HepG2 (cell line): ENCODE measurements at regions not wholly inside any gene's neighbourhood (a gene's known extent, or its start where the extent isn't known, plus 50 kb on each side); places are given as distances from the start of the nearest gene placed in this dataset.

Experiments used
- ATAC-seq: fragments of 200-7000 bp; cut with Tn5 transposase; 3 replicates; pipeline ENCODE4 v1.9.1; 2020; ENCODE audit warnings: mild to moderate bottlenecking, moderate library complexity
- BruUV-seq: library from RNA; stranded (reverse); fragments of 400-500 nt; replicated peaks from 2 replicates; lab custom pipeline; 2021; lab: Mats Ljungman, UMichigan
- CTCF ChIA-PET: fragments of 300-600 bp; formaldehyde crosslinking; extraction: SDS; loops from one replicate; lab custom pipeline; 2021; ENCODE audit warnings: low total read pairs, inconsistent platforms, low intra/inter-chr PET ratio; lab: Yijun Ruan, JAX
- POLR2A ChIA-PET: fragments of 350-600 bp; sonication (Branson Sonifier 250); formaldehyde crosslinking; loops from one replicate; lab custom pipeline; 2020; ENCODE audit warnings: antibody characterized with exemption, inconsistent platforms; lab: Yijun Ruan, JAX
- DNase-seq: peaks from one replicate; pipeline ENCODE4 v3.0.0-alpha.2; 2015; ENCODE audit warnings: low spot score
- FAIRE-seq: peaks from 3 replicates; lab custom pipeline; 2011; peaks lifted over from hg19 to GRCh38; lab: Jason Lieb, UNC
- H2AFZ ChIP-seq: one replicate; pipeline ENCODE4 v1.6.1; 2011; ENCODE audit warnings: low read length, inconsistent platforms
- H3K27ac ChIP-seq: fragments of 300-600 bp; 3 replicates; pipeline ENCODE4 v1.8.0; 2011; ENCODE audit warnings: mixed run types, mild to moderate bottlenecking, mixed read lengths, low read length, inconsistent platforms; ENCODE audit not compliant: insufficient read depth; ENCODE audit errors: extremely low read length
- H3K27me3 ChIP-seq, 2 experiments: fragments of 200-600 bp in 1 of 2; 2 replicates in 1 of 2; 3 replicates in 1 of 2; pipeline versions ENCODE4 v1.6.0 to v1.8.0; 2011; ENCODE audit warnings: low read length in 2 of 2, mild to moderate bottlenecking in 2 of 2, moderate library complexity in 2 of 2, inconsistent platforms in 1 of 2; ENCODE audit not compliant: insufficient read depth in 2 of 2, control insufficient read depth in 1 of 2
- H3K36me3 ChIP-seq, 2 experiments: fragments of 200-600 bp in 1 of 2; replicated peaks in 1 of 2; 2 replicates in 1 of 2; 3 replicates in 1 of 2; pipeline versions ENCODE4 v1.5.1 to v1.8.0; 2011; ENCODE audit warnings: low read length in 2 of 2, inconsistent platforms in 1 of 2; ENCODE audit not compliant: insufficient read depth in 2 of 2, control insufficient read depth in 1 of 2
- H3K4me1 ChIP-seq: 2 replicates; pipeline ENCODE4 v1.5.1; 2012; ENCODE audit warnings: low read length, inconsistent platforms; ENCODE audit not compliant: insufficient read depth
- H3K4me2 ChIP-seq: 2 replicates; pipeline ENCODE4 v1.6.0; 2011; ENCODE audit warnings: low read depth, low read length, inconsistent platforms
- H3K4me3 ChIP-seq, 3 experiments: fragments of 200-600 bp in 1 of 3; sonication (generic), shearing (Covaris generic) in 1 of 3; replicated peaks in 1 of 3; 2 replicates each; pipeline ENCODE4 v1.5.1; 2011 to 2016; ENCODE audit warnings: low read length in 3 of 3, inconsistent platforms in 2 of 3, low read depth in 2 of 3, mild to moderate bottlenecking in 2 of 3, control low read depth in 1 of 3, mixed read lengths in 1 of 3; ENCODE audit not compliant: insufficient read depth in 1 of 3
- H3K79me2 ChIP-seq: one replicate; pipeline ENCODE4 v1.6.1; 2011; ENCODE audit warnings: low read length, inconsistent platforms; ENCODE audit not compliant: insufficient read depth
- H3K9ac ChIP-seq: 2 replicates; pipeline ENCODE4 v1.6.0; 2011; ENCODE audit warnings: mild to moderate bottlenecking, low read depth, low read length, inconsistent platforms; ENCODE audit not compliant: insufficient read depth
- H3K9me3 ChIP-seq: 2 replicates; pipeline ENCODE4 v1.5.1; 2012; ENCODE audit warnings: mild to moderate bottlenecking, low read length
- H4K20me1 ChIP-seq: 2 replicates; pipeline ENCODE4 v1.6.0; 2011; ENCODE audit warnings: inconsistent platforms, mild to moderate bottlenecking, low read length, moderate library complexity; ENCODE audit not compliant: insufficient read depth
- ATF4 ChIP-seq, 2 experiments: fragments of 450-650 bp in 1 of 2; sonication (generic) in 1 of 2; formaldehyde crosslinking; IDR thresholded peaks; 2 replicates each; pipeline versions ENCODE4 v1.5.0 to v1.8.0; 2020 to 2022; ENCODE audit warnings: mild to moderate bottlenecking in 1 of 2, missing genetic modification reagents in 1 of 2
- CENPBD1 ChIP-seq: sonication (generic); formaldehyde crosslinking; IDR thresholded peaks from 2 replicates; pipeline ENCODE4 v1.8.0; 2022; ENCODE audit warnings: missing genetic modification reagents, low read depth, mild to moderate bottlenecking, borderline replicate concordance
- CHD2 ChIP-seq: IDR thresholded peaks from 2 replicates; pipeline ENCODE4 v1.6.1; 2011; ENCODE audit warnings: low read depth, low read length, improper control_type of control experiment
- CTCF ChIP-seq: sonication (generic); formaldehyde crosslinking; IDR thresholded peaks from 2 replicates; pipeline ENCODE4 v1.5.0; 2020; ENCODE audit warnings: mild to moderate bottlenecking, missing genetic modification reagents, moderate library complexity
- DMAP1 ChIP-seq: IDR thresholded peaks from 2 replicates; pipeline ENCODE4 v1.6.1; 2016
- POGK ChIP-seq: sonication (generic); formaldehyde crosslinking; conservative IDR thresholded peaks from 2 replicates; pipeline ENCODE4 v1.8.0; 2022; ENCODE audit warnings: mild to moderate bottlenecking, moderate library complexity, missing genetic modification reagents
- TSC22D2 ChIP-seq: sonication (generic); formaldehyde crosslinking; IDR thresholded peaks from 2 replicates; pipeline ENCODE4 v1.5.1; 2020; ENCODE audit warnings: missing genetic modification reagents, mild to moderate bottlenecking, borderline replicate concordance
- ZBTB46 ChIP-seq: sonication (generic); formaldehyde crosslinking; IDR thresholded peaks from 2 replicates; pipeline ENCODE4 v1.4.0; 2020; ENCODE audit warnings: mild to moderate bottlenecking, missing genetic modification reagents, borderline replicate concordance
- ZNF292 ChIP-seq: sonication (generic); formaldehyde crosslinking; IDR thresholded peaks from 2 replicates; pipeline ENCODE4 v1.8.1; 2022; ENCODE audit warnings: mild to moderate bottlenecking, low read depth, missing genetic modification reagents, borderline replicate concordance
- ZNF337 ChIP-seq: sonication (generic); formaldehyde crosslinking; IDR thresholded peaks from 2 replicates; pipeline ENCODE4 v1.5.1; 2020; ENCODE audit warnings: missing genetic modification reagents, low read depth, mild to moderate bottlenecking, borderline replicate concordance
- ZNF383 ChIP-seq: sonication (generic); formaldehyde crosslinking; IDR thresholded peaks from 2 replicates; pipeline ENCODE4 v1.4.0; 2020; ENCODE audit warnings: missing genetic modification reagents, mild to moderate bottlenecking, borderline replicate concordance
- ZNF567 ChIP-seq: sonication (generic); formaldehyde crosslinking; IDR thresholded peaks from 2 replicates; pipeline ENCODE4 v1.8.1; 2023; ENCODE audit warnings: mild to moderate bottlenecking, missing genetic modification reagents, borderline replicate concordance
- ZSCAN12 ChIP-seq: sonication (generic); formaldehyde crosslinking; IDR thresholded peaks from 2 replicates; pipeline ENCODE4 v1.9.0; 2021; ENCODE audit warnings: mild to moderate bottlenecking, missing genetic modification reagents
- ZSCAN20 ChIP-seq: sonication (generic); formaldehyde crosslinking; IDR thresholded peaks from 2 replicates; pipeline ENCODE4 v1.4.0; 2020; ENCODE audit warnings: missing genetic modification reagents, mild to moderate bottlenecking, borderline replicate concordance
- WGBS: methylation state at CpG from one replicate; pipeline ENCODE4 v1.1.6; 2017; ENCODE audit warnings: low lambda C conversion rate; 5-methylcytosine and 5-hydroxymethylcytosine counted together
- in situ Hi-C: cut with HindIII; loops from 2 replicates; pipeline ENCODE4 v1.10.0; 2017; ENCODE audit warnings: low pct_unique_long_range_greater_than_20kb; ENCODE audit not compliant: extremely low pct_ligation_motif_present
- intact Hi-C: fragments of 100-400 bp; cut with micrococcal nuclease; formaldehyde crosslinking; loops from one replicate; pipeline ENCODE4 v1.10.0; 2022; ENCODE audit not compliant: unreplicated experiment

GRCh38 chr10:10727812-10728211, 289.9 kb upstream of the CELF2 start (continued):
- TF ChIP-seq DMAP1: no peak
- no peak for TF ChIP-seq ZBTB46
- no peak for TF ChIP-seq ZNF292 (CRISPR knock-in tag)
- no peak for TF ChIP-seq ZNF383 (CRISPR knock-in tag)
- TF ChIP-seq, all 625 proteins: peak for 0

- in situ Hi-C loops: no loop called here
- WGBS: 7% methylated on average over 5 of the region's 5 CpGs
- TF ChIP-seq CHD2 (no peak), ATF4 (CRISPR knock-in tag; IDR thresholded peaks at IDR 0.05) (no peak), POGK (no peak), CTCF (CRISPR knock-in tag) (no peak), ZNF567 (no peak), ZSCAN20 (no peak), ZNF337 (CRISPR knock-in tag) (no peak), CENPBD1 (CRISPR knock-in tag) (no peak), ZSCAN12 (CRISPR knock-in tag) (no peak), TSC22D2 (CRISPR knock-in tag) (no peak)
Observed at GRCh38 chr10:10730471-10731043, 287.1 kb upstream of the CELF2 start.

More at GRCh38 chr10:10730471-10731043, 287.1 kb upstream of the CELF2 start:
- CTCF ChIA-PET: no interaction called here
- DNase-seq (no peak), FAIRE-seq (no peak), ATAC-seq (no peak)
- H3K4me3 ChIP-seq: no peak overlapping the region
- POLR2A ChIA-PET: no interaction called here
- H3K4me2 ChIP-seq: no peak overlapping the region
- H3K9ac ChIP-seq: no peak overlapping the region
- intact Hi-C loops: no loop called here
- H3K36me3 ChIP-seq: no peaks in the 10 kb centered on the region
- no peak overlapping the region for H3K27ac ChIP-seq
- no TSS peak for BruUV-seq
- H3K9me3 ChIP-seq: peaks cover 53% of the 10 kb centered on the region
- no peaks in the 10 kb centered on the region for H3K79me2 ChIP-seq
- H2AFZ ChIP-seq: no peak overlapping the region
- H3K27me3 ChIP-seq: no peaks in the 10 kb centered on the region
- H4K20me1 ChIP-seq: no peaks in the 10 kb centered on the region
- H3K4me1 ChIP-seq: no peaks in the 10 kb centered on the region
